IPS-20b (cell line): ENCODE measurements at regions not wholly inside any gene's neighbourhood (a gene's known extent, or its start where the extent isn't known, plus 50 kb on each side); places are given as distances from the start of the nearest gene placed in this dataset.

Experiments used
- H3K27ac ChIP-seq: one replicate; pipeline ENCODE4 v1.5.1; 2013; ENCODE audit warnings: low read length
- H3K27me3 ChIP-seq: 2 replicates; pipeline ENCODE4 v1.6.1; 2013; ENCODE audit warnings: mild to moderate bottlenecking, low read length, inconsistent platforms; ENCODE audit not compliant: insufficient read depth
- H3K36me3 ChIP-seq: 2 replicates; pipeline ENCODE4 v1.6.1; 2013; ENCODE audit warnings: low read depth, mild to moderate bottlenecking, inconsistent platforms, low read length, moderate library complexity; ENCODE audit not compliant: insufficient read depth
- H3K4me1 ChIP-seq: 2 replicates; pipeline ENCODE4 v1.6.1; 2013; ENCODE audit warnings: mild to moderate bottlenecking, control low read depth, inconsistent platforms, low read length, moderate library complexity; ENCODE audit not compliant: insufficient read depth
- H3K4me3 ChIP-seq: 2 replicates; pipeline ENCODE4 v1.5.1; 2013; ENCODE audit warnings: mild to moderate bottlenecking, low read length, inconsistent platforms
- H3K9ac ChIP-seq: 2 replicates; pipeline ENCODE4 v1.6.1; 2013; ENCODE audit warnings: low read depth, mild to moderate bottlenecking, inconsistent platforms, low read length, moderate library complexity
- H3K9me3 ChIP-seq: 2 replicates; pipeline ENCODE4 v1.6.1; 2013; ENCODE audit warnings: mild to moderate bottlenecking, low read depth, low read length, inconsistent platforms; ENCODE audit not compliant: insufficient read depth

- Histone ChIP-seq H3K27ac (no peak overlapping the region), H3K27me3 (no peaks in the 10 kb centered on the region), H3K9ac (no peak overlapping the region), H3K36me3 (no peaks in the 10 kb centered on the region), H3K4me1 (no peaks in the 10 kb centered on the region), H3K9me3 (no peaks in the 10 kb centered on the region), H3K4me3 (no peak overlapping the region)
These were observed 855.1 kb downstream of the GLUD2 start for GRCh38 chrX:121902463-121902862.

GRCh38 chrX:121903961-121904360 is 856.6 kb downstream of the GLUD2 start:
- no peaks in the 10 kb centered on the region for H3K9me3 ChIP-seq
- no peaks in the 10 kb centered on the region for H3K27me3 ChIP-seq
- no peak overlapping the region for H3K4me3 ChIP-seq
- H3K4me1 ChIP-seq = no peaks in the 10 kb centered on the region
- H3K27ac ChIP-seq = no peak overlapping the region
- no peak overlapping the region for H3K9ac ChIP-seq
- no peaks in the 10 kb centered on the region for H3K36me3 ChIP-seq

- Histone ChIP-seq H3K4me3 (no peak overlapping the region), H3K27me3 (no peaks in the 10 kb centered on the region), H3K9me3 (no peaks in the 10 kb centered on the region), H3K36me3 (no peaks in the 10 kb centered on the region), H3K27ac (no peak overlapping the region), H3K4me1 (no peaks in the 10 kb centered on the region), H3K9ac (no peak overlapping the region)
These were observed 873.8 kb downstream of the GLUD2 start for GRCh38 chrX:121921258-121921657.

DNA sequence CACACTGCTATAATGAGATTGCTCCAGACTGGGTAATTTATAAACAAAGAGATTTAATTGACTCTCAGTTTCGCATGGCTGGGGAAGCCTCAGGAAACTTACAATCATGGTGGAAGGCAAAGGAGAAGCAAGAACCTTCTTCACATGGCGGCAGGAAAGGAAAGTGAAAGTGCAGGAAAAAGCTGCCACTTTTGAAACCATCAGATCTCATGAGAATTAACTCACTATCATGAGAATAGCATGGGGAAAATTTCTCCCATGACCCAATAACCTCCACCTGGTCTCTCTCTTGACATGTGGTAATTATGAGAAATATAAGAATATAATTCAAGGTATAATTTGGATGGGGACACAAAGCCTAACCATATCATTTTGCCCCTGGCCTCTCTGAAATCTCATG is 884.2 kb downstream of the GLUD2 start:
- no peaks in the 10 kb centered on the region for H3K4me1 ChIP-seq
- H3K27me3 ChIP-seq = no peaks in the 10 kb centered on the region
- H3K27ac ChIP-seq = no peak overlapping the region
- H3K9me3 ChIP-seq = no peaks in the 10 kb centered on the region
- no peak overlapping the region for H3K9ac ChIP-seq
- no peak overlapping the region for H3K4me3 ChIP-seq
- no peaks in the 10 kb centered on the region for H3K36me3 ChIP-seq

- H3K4me1 ChIP-seq = no peaks in the 10 kb centered on the region
- H3K4me3 ChIP-seq = no peak overlapping the region
- no peak overlapping the region for H3K9ac ChIP-seq
- H3K36me3 ChIP-seq = no peaks in the 10 kb centered on the region
- no peak overlapping the region for H3K27ac ChIP-seq
- H3K9me3 ChIP-seq = no peaks in the 10 kb centered on the region
- H3K27me3 ChIP-seq = no peaks in the 10 kb centered on the region
These were observed 885.3 kb downstream of the GLUD2 start for GRCh38 chrX:121932688-121933087.

- Histone ChIP-seq H3K4me3 (no peak overlapping the region), H3K9me3 (no peaks in the 10 kb centered on the region), H3K27me3 (no peaks in the 10 kb centered on the region), H3K4me1 (no peaks in the 10 kb centered on the region), H3K27ac (no peak overlapping the region), H3K36me3 (no peaks in the 10 kb centered on the region), H3K9ac (no peak overlapping the region)
These were observed 901.8 kb downstream of the GLUD2 start for GRCh38 chrX:121949041-121949760.

DNA sequence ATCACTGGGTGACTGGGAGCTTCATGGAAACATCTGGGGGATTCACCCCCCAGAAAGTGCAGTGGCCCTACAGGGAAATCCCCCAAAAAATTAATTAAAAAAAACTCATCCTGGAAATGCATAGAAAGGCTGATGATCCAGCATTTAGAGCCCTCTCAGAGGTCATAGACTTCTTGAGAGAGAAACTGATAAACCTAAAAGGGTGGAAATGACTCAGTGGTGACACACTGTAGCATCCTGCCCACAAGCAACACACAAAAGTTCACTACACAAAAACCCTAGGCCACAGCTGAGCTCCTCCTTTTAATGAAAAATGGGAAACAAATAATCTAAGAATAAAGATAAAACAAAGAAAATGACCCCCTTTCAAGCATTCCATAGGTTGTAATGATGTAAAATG is 911.5 kb downstream of the GLUD2 start:
- peaks cover 20% of the 10 kb centered on the region; the same call in 1 of the 2 replicates for H3K9me3 ChIP-seq
- no peak overlapping the region for H3K9ac ChIP-seq
- no peaks in the 10 kb centered on the region for H3K4me1 ChIP-seq
- no peak overlapping the region for H3K27ac ChIP-seq
- H3K4me3 ChIP-seq = no peak overlapping the region
- no peaks in the 10 kb centered on the region for H3K27me3 ChIP-seq
- no peaks in the 10 kb centered on the region for H3K36me3 ChIP-seq

DNA sequence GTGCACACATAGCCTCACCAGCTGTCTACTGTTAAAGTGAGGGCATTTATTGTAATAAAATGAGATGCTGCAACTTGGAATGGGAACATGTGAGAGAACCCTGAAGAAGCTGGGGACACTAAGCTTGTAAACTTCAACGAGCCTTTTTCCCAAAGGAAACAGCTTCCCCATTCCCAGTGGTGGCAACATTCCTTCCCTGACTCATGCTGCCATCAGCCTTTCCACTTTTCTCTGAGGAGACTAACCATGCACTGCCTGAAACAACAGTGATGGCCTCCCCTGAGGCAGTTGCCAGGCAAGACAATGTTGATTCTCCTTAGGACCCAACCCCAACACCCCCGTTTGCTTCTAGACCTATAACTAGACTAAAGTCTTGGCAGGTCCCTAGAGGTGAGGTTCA is 928.3 kb downstream of the GLUD2 start:
- Histone ChIP-seq H3K9me3 (no peaks in the 10 kb centered on the region), H3K4me1 (no peaks in the 10 kb centered on the region), H3K36me3 (no peaks in the 10 kb centered on the region), H3K27ac (no peak overlapping the region), H3K9ac (no peak overlapping the region), H3K27me3 (no peaks in the 10 kb centered on the region), H3K4me3 (no peak overlapping the region)

DNA sequence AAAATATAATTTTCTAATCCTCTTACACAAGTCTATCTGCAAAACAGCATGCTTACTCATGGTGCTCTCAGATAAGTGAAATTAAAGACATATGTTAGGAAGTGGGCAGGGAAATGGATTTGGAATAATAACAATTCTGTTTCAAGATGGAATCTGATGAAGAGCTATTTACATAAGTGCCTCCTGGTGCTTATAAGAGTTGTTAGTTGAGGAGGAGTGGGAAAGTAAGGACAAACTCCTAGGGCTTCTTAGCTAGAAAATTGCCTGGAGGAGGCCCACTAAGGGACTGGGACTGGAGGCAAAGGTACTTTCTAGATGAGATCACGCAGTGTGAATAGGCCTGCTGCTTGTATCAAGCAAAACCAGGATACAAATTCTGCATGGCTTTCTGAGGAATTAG is 939.8 kb downstream of the GLUD2 start:
- Histone ChIP-seq H3K9ac (no peak overlapping the region), H3K9me3 (no peaks in the 10 kb centered on the region), H3K4me1 (no peaks in the 10 kb centered on the region), H3K27me3 (no peaks in the 10 kb centered on the region), H3K36me3 (no peaks in the 10 kb centered on the region), H3K4me3 (no peak overlapping the region), H3K27ac (no peak overlapping the region)

- Histone ChIP-seq H3K4me3 (no peak overlapping the region), H3K4me1 (no peaks in the 10 kb centered on the region), H3K9ac (no peak overlapping the region), H3K27me3 (no peaks in the 10 kb centered on the region), H3K9me3 (no peaks in the 10 kb centered on the region), H3K36me3 (no peaks in the 10 kb centered on the region), H3K27ac (no peak overlapping the region)
These were observed 940.4 kb downstream of the GLUD2 start for GRCh38 chrX:121987835-121988234.

DNA sequence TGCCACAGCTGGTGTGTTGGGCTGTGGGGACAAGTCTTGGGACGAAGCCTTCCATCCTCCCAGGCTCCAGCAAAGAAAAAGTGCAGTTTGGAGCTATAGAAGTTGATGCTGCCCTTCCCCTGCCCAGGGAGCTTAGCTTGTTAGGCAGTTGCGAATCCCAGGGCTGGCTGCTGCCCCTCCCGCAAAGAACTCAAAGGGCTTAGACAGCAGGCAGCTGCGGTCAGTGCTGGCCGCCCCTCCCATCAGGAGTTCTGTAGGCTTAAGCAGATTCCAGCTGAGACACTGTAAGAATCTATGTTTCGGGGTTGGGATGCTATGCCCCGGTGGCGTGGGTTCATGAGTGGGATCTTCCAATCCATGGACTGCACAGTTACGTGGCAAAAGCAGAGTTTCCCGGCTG is 956.7 kb downstream of the GLUD2 start:
- Histone ChIP-seq H3K9ac (no peak overlapping the region), H3K27ac (no peak overlapping the region), H3K27me3 (no peaks in the 10 kb centered on the region), H3K36me3 (no peaks in the 10 kb centered on the region), H3K4me1 (no peaks in the 10 kb centered on the region), H3K9me3 (no peaks in the 10 kb centered on the region), H3K4me3 (no peak overlapping the region)

- no peaks in the 10 kb centered on the region for H3K9me3 ChIP-seq
- H3K27ac ChIP-seq = no peak overlapping the region
- no peak overlapping the region for H3K9ac ChIP-seq
- no peaks in the 10 kb centered on the region for H3K27me3 ChIP-seq
- no peaks in the 10 kb centered on the region for H3K36me3 ChIP-seq
- H3K4me3 ChIP-seq = no peak overlapping the region
- no peaks in the 10 kb centered on the region for H3K4me1 ChIP-seq
These were observed 979.3 kb downstream of the GLUD2 start for GRCh38 chrX:122026665-122027064.
